ENCODE measurements at regions not wholly inside any gene's neighbourhood (a gene's known extent, or its start where the extent isn't known, plus 50 kb on each side); places are given as distances from the start of the nearest gene placed in this dataset.

- no peak overlapping the region for H3K27ac ChIP-seq
- no peaks in the 10 kb centered on the region for H3K36me3 ChIP-seq
- intact Hi-C loops (cut with DNase I), result no loop called here
- H3K27me3 ChIP-seq, result no peaks in the 10 kb centered on the region
- WGBS, 2 donors, result 92 to 95% methylated on average over 2 of the region's 2 CpGs
- TF ChIP-seq POLR2A (IDR thresholded peaks at IDR 0.05) (no peak), CTCF (IDR thresholded peaks at IDR 0.05) (no peak)
- H3K4me1 ChIP-seq, result no peaks in the 10 kb centered on the region
- H3K4me3 ChIP-seq (replicated peaks in 1 of 3), result no peak overlapping the region
- no peaks in the 10 kb centered on the region for H3K9me3 ChIP-seq
- no peak for DNase-seq
Observed at GRCh38 chr6:153493501-153493900, 362.4 kb upstream of the RGS17 start.

- TF ChIP-seq CTCF (IDR thresholded peaks at IDR 0.05), result no peak
- no peak for TF ChIP-seq POLR2A (IDR thresholded peaks at IDR 0.05)
- H3K27me3 ChIP-seq, result no peaks in the 10 kb centered on the region
- no peak overlapping the region for H3K27ac ChIP-seq
- no peaks in the 10 kb centered on the region for H3K4me1 ChIP-seq
- no peaks in the 10 kb centered on the region for H3K36me3 ChIP-seq
- no peak for DNase-seq
- WGBS, 2 donors, result 82 to 90% methylated on average over 4 of the region's 4 CpGs
- intact Hi-C loops (cut with DNase I), result no loop called here
- no peaks in the 10 kb centered on the region for H3K9me3 ChIP-seq
- H3K4me3 ChIP-seq (replicated peaks in 1 of 3), result no peak overlapping the region
Observed at GRCh38 chr6:153489479-153489878, 358.4 kb upstream of the RGS17 start.

- Histone ChIP-seq H3K4me1 (no peaks in the 10 kb centered on the region), H3K27me3 (no peaks in the 10 kb centered on the region), H3K9me3 (no peaks in the 10 kb centered on the region), H3K27ac (no peak overlapping the region), H3K36me3 (no peaks in the 10 kb centered on the region), H3K4me3 (replicated peaks in 1 of 3) (no peak overlapping the region)
- 90 to 97% methylated on average over 1 of the region's 1 CpG for WGBS, 2 donors
- TF ChIP-seq POLR2A (IDR thresholded peaks at IDR 0.05), result no peak
- DNase-seq, result no peak
- intact Hi-C loops (cut with DNase I), result no loop called here
Observed at GRCh38 chr6:153488267-153488666, 357.2 kb upstream of the RGS17 start.

GRCh38 chr6:153485072-153485471 lies 354.0 kb upstream of the RGS17 start:
- WGBS, 2 donors, result 30 to 37% methylated on average over 1 of the region's 1 CpG
- Histone ChIP-seq H3K36me3 (no peaks in the 10 kb centered on the region), H3K27ac (no peak overlapping the region), H3K4me3 (replicated peaks in 1 of 3) (no peak overlapping the region), H3K27me3 (no peaks in the 10 kb centered on the region), H3K4me1 (no peaks in the 10 kb centered on the region), H3K9me3 (no peaks in the 10 kb centered on the region)
- no peak for TF ChIP-seq POLR2A (IDR thresholded peaks at IDR 0.05)
- no peak for TF ChIP-seq CTCF (IDR thresholded peaks at IDR 0.05)
- no peak for DNase-seq
- intact Hi-C loops (cut with DNase I), result no loop called here

GRCh38 chr6:153484056-153484455 lies 353.0 kb upstream of the RGS17 start:
- no peak for DNase-seq
- H3K36me3 ChIP-seq, result no peaks in the 10 kb centered on the region
- H3K4me3 ChIP-seq (replicated peaks in 1 of 3), result no peak overlapping the region
- no peak overlapping the region for H3K27ac ChIP-seq
- WGBS, 2 donors, result 94 to 100% methylated on average over 1 of the region's 1 CpG
- no peaks in the 10 kb centered on the region for H3K4me1 ChIP-seq
- TF ChIP-seq CTCF (IDR thresholded peaks at IDR 0.05) (no peak), POLR2A (IDR thresholded peaks at IDR 0.05) (no peak)
- no peaks in the 10 kb centered on the region for H3K9me3 ChIP-seq
- intact Hi-C loops (cut with DNase I), result no loop called here
- H3K27me3 ChIP-seq, result no peaks in the 10 kb centered on the region

GRCh38 chr6:153476243-153476642 lies 345.2 kb upstream of the RGS17 start:
- Histone ChIP-seq H3K4me3 (replicated peaks in 1 of 3) (no peak overlapping the region), H3K36me3 (no peaks in the 10 kb centered on the region), H3K9me3 (no peaks in the 10 kb centered on the region), H3K4me1 (no peaks in the 10 kb centered on the region), H3K27ac (no peak overlapping the region), H3K27me3 (no peaks in the 10 kb centered on the region)
- TF ChIP-seq POLR2A (IDR thresholded peaks at IDR 0.05) (no peak), CTCF (IDR thresholded peaks at IDR 0.05) (no peak)
- DNase-seq, result no peak
- intact Hi-C loops (cut with DNase I), result no loop called here
- WGBS, 2 donors, result 88 to 92% methylated on average over 6 of the region's 6 CpGs
